Kidney glomerular epithelial cell (primary cell): ENCODE measurements at regions not wholly inside any gene's neighbourhood (a gene's known extent, or its start where the extent isn't known, plus 50 kb on each side); places are given as distances from the start of the nearest gene placed in this dataset.

ENCODE experiments used
- DNase-seq: peaks from one replicate; lab custom pipeline; 2025; lab: John Stamatoyannopoulos, UW

DNA sequence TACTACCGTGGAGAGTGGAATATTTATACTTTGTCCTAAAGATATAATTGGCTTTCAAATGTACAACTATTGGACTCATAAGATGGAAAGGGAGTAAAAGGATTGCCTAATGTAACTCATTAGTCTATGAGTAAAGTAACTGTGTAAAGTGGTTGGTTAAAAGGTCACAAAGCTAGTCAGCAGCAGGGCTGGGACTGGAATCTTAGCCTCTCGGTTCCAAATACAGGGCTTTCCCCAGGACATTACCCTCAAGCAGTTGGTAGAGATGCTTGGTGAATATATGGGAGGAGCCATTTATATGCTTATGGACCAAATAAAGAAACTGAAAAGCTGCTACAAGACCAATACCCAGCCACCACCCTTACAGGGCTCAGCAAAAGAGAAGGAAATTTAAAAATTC is 283.7 kb downstream of the HLX start:
- DNase-seq: no peak

DNA sequence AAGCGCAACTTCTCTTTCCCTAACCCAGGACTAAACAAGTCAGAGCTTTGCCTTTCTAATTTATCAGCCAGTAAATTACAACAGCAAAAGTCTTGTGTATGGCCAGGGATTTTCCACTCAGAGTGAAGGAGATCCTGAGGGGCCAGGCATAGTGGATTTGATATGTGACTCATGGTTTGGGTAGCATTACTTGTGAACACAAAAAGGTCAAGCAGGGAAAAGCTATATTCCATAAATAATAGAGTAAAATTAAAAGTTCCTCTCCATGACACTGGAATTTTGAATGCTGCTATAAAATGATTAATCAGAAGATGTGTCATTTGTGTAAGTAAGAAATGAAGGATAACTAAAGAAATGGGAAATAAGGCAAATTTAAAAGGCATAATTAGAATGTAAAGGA is 284.8 kb downstream of the HLX start:
- DNase-seq: peak; percentile 21

DNA sequence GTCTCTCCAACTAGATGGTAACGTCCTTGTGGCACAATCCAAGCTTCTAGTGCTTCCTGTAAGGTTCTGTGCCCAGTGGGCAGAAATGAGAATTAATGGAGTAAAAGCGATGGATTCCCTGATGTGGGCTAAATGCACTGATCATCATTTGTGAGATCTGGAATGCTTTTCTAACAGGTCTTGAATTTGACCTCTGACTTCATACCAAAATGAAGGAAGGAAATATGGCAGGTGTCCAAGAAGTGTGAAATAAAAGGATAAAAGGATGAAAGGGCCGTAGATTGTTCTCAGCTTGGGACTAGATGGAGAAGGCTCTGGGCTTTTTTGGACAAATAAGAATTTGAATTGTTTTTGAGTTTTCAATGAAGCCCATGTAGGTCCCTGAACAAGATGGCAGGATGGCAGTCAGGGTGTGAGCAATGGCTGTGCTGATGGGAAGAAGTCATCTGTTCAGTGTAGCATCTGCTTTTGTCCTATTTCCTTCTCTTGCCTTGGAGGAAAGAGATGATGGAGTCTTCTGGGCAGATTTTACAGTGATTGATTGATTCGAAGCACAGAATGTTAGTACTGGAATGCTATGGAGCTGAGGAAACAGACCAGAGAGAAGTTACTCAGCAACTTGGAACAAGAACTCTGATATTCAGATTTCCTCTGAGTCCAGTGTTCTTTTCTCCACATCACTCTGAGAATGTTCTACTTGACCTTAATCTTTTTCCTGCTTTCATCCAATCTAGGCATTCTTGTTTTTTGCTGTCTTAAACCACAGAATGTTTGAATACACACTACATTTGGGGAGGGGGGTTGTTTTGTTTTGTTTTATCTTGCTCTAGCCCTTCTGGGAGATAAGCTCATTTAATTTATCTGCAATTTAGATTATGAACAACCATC is 286.0 kb downstream of the HLX start:
- peak; percentile 18 for DNase-seq

DNA sequence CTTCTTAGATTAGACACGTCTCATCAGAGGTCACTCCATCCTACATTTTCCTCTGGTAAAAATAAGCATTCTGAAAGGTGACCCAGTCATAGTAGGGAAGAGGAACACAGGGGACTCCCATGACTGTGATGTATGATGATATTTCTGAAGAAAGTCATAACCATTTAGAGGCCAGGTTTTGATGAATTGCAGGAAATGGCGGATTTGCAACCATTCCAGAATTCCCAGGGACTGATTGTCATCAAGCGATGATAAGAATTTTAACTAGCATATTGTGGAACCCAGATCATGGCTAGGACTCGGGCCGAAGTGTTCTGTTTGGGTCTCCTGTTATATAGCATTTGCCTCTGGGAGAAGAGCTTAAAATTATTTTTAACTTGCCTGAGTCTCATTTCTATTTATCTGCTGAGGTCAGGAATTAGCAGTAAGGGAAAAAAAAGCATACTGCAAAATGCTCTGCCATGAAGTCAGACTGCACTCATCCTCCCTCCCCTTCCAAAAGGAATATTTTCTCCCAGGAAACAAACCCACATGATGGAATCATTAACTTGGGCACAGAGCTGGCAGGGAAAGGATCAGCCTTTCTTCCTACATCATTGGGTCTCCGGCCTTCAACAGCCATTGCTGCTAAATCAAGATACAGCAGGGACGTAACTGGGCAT is 286.7 kb downstream of the HLX start:
- peak; percentile 89 for DNase-seq

DNA sequence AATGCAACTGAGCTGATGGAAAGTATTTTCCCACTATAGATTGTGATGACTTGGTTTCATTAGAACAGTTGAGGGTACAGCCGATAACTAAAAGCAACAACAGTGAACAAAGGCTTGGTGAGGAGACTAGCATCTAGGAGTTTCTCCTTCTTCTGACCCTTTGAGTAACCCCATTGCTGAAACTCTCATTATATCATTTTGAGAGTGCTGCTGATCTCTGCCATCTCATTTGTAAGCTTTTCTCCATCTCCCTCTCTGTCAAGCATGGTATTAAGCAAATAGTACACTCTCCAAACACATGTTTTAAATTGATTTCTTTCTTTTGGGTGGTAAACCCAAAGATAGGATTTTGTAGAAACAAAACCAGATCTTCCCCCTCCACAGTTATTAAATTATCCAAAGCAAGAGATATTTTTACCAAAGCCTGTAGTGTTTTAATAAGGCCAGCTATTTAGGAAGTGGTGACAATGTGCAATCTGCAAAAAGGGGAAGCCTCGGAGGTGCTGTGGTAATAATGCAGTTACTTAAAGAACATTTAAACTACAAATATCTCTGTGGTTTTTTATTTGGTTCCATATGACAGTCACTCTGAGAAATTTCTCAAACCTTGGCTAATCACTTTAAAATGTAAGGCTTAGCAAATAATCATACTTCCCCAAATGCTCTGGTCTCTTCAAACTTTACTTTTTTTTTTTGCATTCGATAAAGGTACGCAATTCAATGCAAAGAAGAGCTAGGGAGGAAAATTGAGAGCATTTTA is 287.5 kb downstream of the HLX start:
- no peak for DNase-seq

DNA sequence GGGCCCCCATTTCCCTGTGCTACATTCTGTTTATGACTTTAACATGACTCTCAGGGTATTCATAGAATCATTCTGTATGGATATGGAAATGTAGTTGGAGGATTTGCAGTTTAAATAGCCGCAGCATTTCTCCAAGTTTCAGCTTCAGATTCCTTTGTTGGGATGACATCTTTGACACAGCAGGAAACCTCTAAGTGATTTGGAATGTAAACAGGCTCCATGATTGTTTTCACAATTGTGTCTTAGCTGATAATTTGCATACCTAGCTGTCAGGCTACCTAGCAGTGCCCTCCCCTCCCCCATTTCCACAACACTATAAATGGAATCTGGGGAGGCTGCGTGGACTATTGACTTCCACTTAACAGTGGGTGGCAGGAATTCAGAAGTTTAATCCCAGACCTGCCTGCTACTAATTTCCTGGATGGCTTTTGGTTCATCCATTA is 290.2 kb downstream of the HLX start:
- DNase-seq: peak; percentile 54

DNA sequence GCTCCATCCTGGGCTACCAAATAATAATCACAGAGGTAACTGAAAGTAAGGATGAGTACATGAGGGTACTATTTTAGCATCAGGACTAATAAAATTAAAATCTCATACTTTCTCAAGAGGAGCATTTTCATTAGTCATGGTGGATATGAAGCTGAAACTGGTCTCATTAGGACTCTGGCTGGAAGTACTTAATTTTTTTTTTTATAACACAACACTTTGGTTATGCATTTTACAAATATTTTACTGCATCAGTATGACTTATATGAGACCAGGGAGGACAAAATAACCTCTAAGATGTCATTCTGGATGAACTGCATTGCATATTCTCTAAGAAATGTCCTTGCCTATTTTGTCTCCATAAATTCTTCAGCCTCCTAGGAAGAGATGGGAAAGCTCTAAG is 290.9 kb downstream of the HLX start:
- DNase-seq: no peak

DNA sequence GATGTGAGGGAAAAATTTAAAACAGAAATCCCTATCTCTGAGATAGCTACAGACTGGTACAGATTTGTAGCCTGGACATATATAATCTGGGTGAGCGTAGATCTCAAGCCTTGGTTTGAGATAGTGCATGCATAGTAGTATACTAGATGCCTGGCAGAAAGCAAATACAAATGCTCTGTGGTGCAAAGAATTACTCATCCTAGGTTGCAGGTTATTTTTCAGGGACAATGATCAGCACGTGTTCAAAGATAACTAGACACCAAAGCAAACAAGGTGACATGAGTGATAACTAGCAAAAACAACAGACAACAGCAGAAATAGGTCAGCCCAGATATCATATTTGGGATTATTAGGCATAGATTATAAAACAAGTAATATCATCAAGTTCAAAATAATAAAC is 292.5 kb downstream of the HLX start:
- no peak for DNase-seq

DNA sequence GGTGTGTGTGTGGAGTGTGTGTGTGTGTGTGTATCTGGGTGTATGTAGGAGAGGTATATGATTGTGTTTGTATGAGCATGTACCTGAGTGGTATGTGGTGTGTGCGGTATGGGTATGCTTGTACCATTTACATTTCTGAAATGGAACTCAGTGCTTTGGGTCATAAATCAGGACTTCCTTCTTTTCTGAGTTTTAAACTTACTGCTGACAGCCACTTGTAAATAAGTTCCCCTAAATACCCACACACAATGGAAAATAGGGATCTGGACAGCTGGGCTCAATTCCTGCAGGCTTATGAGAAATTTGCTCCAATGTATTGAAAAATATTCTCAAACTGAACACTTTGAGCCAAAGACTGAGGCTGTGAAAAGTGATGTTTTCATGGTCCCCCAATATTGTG is 293.6 kb downstream of the HLX start:
- no peak for DNase-seq

DNA sequence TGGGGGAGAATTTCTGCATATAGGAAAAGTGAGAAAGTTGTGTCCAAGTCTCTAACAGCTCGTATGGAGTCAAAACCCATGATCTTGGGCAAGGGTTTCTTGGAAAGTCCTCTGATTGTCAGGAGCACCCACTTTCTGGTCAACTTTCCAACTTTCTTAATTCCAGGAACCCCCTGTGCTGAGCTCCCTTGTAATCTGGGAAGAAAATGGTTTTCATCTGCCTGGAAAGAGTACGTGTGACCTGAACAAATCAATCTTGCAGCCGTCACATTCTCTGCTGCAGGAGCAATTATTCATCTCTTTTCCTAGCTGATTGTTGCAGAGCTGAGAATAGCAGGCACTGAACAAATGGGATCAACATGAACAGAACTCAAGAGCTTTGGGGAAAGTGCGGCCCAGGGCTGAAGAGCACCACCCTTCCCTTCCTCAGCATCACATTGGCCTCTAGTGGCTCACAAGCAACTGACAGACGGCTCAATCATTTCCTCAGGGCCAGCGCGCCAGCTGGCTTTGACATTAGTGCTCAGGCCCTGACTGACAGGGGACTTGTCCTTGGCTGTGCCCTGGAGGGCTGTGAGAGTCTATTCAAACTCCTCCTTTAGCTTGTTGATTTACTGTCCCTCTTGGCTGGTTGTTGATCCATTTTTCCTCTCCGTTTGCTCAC is 295.2 kb downstream of the HLX start:
- DNase-seq: no peak

DNA sequence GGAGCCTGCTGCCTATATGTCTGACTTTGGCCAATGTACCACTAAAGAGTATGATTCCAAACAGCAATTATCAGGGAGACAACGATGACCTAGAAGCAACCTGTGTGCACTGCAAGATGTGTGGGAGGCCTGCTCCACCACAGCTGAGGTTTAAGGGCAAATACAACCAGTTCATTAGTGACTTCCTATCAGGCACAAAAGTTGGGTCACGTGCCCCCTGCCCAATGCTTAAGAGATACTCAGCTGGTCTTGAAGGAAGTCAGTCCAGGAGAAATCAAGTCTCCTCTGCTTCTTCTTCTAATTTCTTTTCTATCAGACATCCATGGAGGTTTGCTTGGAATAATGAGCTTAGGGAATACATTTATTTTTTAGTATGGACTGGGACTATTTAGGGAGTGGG is 296.0 kb downstream of the HLX start:
- no peak for DNase-seq

DNA sequence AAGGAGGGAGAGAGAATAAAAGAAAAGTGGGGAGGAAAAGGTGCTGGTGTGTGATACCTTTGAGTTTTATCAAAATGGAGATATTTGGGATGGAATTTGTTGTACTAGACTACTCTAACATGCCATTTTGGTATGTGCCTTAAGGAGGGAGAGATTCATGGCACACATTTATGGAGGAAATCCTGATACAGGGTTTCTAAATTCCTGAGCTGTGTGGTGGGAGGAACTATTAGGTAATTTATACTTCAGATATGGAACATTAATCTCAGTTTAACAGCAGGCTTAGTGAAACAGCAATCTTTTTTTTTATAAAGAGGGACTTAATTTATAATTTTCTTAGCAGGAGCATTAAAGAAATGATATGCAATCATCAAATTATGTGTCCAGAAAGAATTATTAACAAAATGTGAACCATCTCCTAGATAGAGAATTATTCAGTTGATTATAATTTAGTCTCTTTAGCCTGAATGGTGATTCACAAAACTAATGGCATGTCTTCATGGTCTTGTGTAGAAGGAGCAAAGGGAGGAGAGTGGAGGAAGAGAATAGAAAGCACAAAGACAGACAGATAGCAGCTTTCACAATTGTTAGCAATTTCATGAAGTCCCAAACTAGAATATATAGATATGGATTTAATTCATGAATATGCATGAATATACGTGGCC is 301.6 kb downstream of the HLX start:
- DNase-seq: peak; percentile 64

DNA sequence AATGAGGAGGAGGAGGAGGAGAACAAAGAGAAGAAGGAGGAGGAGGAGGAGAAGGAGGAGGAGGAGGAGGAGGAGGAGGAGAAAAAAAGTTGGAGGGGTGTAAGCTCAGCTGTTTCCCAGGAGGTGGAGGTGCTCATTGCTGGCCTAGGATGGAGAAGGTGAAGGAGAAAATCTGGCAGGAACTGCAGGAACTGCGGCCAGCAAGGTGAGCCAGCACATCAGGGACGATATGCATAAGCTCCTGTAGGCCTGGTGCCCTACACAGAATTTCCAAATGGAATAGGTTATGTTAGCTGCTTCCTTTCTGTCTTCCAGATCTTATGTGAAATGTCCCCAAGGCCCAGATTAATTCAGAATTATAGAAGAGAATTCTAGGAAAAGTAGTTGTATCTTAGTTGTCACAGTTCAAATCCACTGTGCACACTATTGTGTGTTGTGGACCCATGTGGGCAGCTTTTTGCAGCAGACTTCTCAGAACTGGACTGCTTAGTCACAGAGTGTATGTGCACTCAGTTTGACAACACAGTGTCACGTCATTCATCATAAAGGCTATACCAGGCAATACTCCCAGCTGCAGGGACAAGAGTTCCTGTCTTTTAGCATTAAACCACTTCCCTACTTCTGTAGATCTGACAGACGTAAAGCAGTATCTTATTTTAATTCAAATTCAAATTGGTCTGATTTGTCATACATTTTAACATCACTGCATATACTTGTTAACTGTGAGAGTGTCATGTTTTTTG is 303.7 kb downstream of the HLX start:
- no peak for DNase-seq

DNA sequence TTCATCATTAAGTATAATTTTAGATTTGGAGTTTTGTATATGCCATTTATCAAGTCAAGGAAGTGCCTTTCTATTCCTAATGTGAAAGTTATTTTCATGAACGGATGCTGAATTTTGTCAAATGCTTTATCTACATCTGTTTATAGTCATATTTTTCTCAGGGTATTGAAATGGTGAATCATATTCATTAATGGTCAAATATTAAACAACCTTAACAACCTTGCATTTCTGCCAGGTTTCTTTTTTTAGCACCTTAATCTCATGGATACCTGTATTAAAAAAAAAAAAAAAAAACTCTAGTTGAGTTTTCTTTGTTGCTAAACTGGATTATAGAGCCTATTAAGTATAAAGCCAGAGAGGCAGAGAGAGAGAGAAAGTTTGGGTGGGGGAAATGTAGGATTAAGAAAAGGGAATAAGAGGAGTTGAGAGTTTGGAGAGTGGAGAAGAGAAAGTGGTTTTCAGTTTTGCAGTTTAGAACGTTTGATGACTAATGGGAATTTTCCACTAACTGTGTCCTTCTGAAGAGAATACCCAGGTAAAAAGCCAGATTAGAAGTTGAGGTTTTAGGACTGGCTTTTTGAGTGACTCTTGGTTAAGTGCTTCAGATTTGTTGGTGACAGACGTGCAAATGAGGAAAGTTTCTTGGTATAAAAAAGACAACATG is 305.0 kb downstream of the HLX start:
- DNase-seq: no peak

DNA sequence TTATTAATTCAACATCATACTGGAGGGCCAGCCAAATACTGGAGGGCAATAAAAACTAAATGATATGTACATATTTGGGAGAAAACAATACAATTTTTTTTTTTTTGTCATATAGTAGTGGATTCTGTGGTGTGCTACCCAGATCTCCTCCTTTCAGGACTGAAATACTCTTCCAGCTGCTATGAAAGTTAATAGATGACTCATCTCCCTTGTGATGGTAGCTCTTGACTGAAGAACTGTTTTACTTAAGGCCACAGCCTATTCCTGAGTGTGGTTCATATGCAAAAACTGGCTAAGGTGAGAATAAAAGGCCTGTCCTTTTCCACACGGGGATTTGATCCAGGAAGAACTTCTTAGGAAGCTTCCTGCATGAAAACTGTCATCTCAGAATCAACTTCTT is 307.9 kb downstream of the HLX start:
- no peak for DNase-seq

DNA sequence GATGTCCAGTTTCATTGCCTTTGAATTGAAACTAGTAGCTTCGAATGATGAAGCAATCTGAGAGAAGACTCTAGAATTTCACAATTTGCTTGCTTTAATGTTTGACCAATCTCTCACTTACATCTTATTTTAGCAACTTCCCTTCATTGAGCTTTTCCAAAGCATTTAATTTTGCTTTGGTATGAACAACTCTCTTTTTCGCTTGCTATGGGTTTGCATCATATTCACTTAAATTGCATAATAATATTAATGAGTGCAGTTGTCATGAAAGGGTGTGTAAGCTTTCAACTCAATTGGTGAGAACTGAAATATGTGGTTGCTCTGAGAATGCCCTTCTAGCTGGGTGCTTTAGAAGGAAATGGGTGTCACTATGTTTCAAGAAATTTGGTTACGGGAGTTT is 309.2 kb downstream of the HLX start:
- DNase-seq: no peak

DNA sequence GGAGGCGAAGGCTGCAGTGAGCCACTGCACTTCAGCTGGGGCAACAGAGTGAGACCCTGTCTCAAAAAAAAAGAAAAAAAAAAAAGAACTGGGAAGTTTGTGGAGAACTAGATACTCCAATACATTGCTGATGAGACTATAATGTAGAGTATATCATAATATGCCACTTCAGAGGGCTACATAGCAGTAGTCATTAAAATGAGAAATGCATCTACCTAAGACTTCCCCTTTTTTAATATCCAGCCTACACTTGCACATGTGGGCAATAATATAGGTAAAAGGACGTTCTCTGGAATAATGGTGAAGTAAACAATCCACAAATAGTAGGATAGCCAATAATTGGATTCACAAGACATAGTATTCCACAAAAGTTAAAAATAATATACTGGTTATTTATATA is 311.0 kb downstream of the HLX start:
- DNase-seq: no peak

DNA sequence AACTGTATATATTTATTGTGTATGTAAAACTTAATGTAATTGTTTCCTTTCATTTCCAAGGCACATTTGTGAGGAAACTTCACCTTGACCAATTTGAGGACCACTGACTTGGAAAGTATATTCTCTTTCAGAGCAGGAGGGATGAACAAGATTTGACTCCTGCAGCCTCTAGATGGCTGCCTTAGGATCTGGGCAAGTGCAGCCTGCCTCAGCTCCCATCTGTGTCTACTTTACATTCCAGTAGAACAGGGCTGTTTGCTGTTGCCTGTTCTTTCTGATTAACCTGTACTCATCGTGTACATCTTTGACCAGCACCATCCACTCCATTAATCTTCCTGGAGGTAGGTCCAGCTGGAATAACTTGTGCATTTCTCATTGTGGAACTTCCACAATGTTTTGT is 312.8 kb downstream of the HLX start:
- no peak for DNase-seq

DNA sequence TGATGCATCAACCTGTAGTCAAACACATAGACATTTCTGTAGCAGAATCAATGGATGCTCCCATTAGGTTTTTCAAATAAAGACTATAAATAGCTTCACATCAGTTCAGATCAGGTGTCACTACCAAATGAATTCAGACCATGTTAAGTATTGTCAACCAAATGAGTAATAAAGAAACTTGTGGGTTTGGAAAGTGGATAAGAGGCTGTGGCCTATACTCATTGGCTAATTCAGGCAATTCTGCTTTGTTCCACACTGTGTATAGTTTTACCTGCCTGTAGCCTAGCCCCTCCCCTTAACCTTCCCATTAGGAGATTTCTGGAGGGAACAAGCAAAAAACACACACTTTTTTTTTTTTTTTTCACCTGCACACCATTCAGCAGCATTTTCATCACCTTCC is 321.2 kb downstream of the HLX start:
- no peak for DNase-seq

DNA sequence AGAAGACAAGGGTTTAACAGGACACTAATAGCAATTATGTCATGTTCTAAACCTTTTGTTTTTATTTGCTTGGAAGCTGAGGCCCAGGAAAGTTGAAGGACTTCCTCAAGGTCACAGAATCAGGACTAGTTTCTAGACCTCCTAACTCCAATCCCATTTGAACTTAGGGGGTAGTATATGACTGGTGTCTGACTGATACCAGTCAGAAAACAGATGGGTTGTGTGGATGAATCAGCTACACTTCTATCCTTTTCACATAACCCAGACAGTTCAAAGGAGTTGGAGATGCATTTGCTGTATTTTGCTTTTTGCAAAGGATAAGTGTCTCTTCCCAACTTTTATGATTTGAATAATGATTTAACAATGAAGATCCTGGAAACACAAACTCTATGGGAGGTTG is 322.5 kb downstream of the HLX start:
- DNase-seq: no peak
